Esophagus squamous epithelium (tissue), 4 donors: ENCODE measurements at regions not wholly inside any gene's neighbourhood (a gene's known extent, or its start where the extent isn't known, plus 50 kb on each side); places are given as distances from the start of the nearest gene placed in this dataset.

ENCODE experiments used
- CTCF ChIP-seq, 6 experiments: fragments of 450-650 bp in 4 of 6; fragments of 200-600 bp in 2 of 6; sonication (generic) in 2 of 6; IDR thresholded peaks; one replicate each; pipeline ENCODE4 v1.5.1; 2016 to 2019; ENCODE audit warnings: antibody characterized with exemption in 6 of 6, mild to moderate bottlenecking in 4 of 6, moderate library complexity in 4 of 6
- POLR2A ChIP-seq, 4 donors: fragments of 450-650 bp; IDR thresholded peaks; one replicate each; pipeline ENCODE4 v1.6.1; 2017; ENCODE audit warnings: antibody characterized with exemption in 4 of 4, mild to moderate bottlenecking in 4 of 4, moderate library complexity in 3 of 4

GRCh38 chr4:101727238-101727637 lies 63.3 kb upstream of the BANK1 start:
- no peak for TF ChIP-seq CTCF (IDR thresholded peaks at IDR 0.05)
- TF ChIP-seq POLR2A (IDR thresholded peaks at IDR 0.05): no peak
